PC-9 (cell line): ENCODE measurements at regions not wholly inside any gene's neighbourhood (a gene's known extent, or its start where the extent isn't known, plus 50 kb on each side); places are given as distances from the start of the nearest gene placed in this dataset.

ENCODE experiments used
- CTCF ChIP-seq: fragments of 200-600 bp; sonication (generic); conservative IDR thresholded peaks from 2 replicates; pipeline ENCODE4 v1.6.1; 2017; ENCODE audit warnings: mixed run types, antibody characterized with exemption, mild to moderate bottlenecking, moderate library complexity
- EZH2 ChIP-seq: fragments of 200-600 bp; sonication (generic); IDR thresholded peaks from 2 replicates; pipeline ENCODE4 v1.8.0; 2017; ENCODE audit warnings: antibody characterized with exemption, low read depth

GRCh38 chr9:17859987-17860386, 281.1 kb downstream of the SH3GL2 start:
- TF ChIP-seq CTCF, result no peak
- no peak for TF ChIP-seq EZH2
